HG03045 (cell line): ENCODE measurements at regions not wholly inside any gene's neighbourhood (a gene's known extent, or its start where the extent isn't known, plus 50 kb on each side); places are given as distances from the start of the nearest gene placed in this dataset.
"Not testable (repeated sequence)": the region's sequence is repeated elsewhere in the genome, so short reads cannot be mapped to it uniquely, and the experiment has no call there.

Source experiments
- ATAC-seq: cut with Tn5 transposase; IDR thresholded peaks from one replicate; pipeline ENCODE4 v1.9.1; 2021; ENCODE audit warnings: mild to moderate bottlenecking, moderate library complexity; ENCODE audit not compliant: unreplicated experiment

DNA sequence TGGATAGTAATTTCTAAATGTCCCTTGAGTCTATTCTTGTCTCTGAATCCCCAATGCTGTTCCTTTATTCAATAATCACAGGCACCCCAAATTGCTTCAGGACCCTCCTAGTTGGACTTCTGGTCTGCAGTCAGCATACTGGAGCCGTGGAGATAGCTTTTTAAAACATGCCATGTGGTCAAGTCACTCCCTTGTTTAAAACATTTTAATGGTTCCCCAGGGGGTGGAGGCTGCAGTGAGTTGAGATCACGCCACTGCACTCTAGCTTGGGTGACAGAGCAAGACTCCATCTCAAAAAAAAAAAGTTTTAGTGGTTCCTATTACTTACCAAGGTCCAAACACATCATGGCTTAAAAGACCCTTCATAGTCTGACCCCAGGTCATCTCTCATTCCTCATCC lies 220.3 kb downstream of the ADAMTS15 start:
- ATAC-seq = no peak

DNA sequence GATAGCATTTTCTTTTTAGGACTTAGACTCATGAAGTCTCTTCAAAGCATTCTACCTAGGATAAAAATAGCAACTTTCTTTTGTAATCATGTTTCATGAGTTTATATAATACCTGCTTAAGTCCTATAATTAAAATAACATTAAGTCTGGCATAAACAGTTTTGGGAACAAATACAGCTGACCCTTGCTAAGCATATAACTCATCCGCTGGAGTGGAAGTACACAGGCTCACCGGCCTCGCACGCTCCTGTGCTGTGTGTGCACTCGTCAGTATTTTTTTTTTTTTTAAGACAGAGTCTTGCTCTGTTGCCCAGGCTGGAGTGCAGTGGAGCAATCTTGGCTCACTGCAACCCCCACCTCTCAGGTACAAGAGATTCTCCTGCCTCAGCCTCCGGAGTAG lies 221.8 kb downstream of the ADAMTS15 start:
- ATAC-seq = no peak

DNA sequence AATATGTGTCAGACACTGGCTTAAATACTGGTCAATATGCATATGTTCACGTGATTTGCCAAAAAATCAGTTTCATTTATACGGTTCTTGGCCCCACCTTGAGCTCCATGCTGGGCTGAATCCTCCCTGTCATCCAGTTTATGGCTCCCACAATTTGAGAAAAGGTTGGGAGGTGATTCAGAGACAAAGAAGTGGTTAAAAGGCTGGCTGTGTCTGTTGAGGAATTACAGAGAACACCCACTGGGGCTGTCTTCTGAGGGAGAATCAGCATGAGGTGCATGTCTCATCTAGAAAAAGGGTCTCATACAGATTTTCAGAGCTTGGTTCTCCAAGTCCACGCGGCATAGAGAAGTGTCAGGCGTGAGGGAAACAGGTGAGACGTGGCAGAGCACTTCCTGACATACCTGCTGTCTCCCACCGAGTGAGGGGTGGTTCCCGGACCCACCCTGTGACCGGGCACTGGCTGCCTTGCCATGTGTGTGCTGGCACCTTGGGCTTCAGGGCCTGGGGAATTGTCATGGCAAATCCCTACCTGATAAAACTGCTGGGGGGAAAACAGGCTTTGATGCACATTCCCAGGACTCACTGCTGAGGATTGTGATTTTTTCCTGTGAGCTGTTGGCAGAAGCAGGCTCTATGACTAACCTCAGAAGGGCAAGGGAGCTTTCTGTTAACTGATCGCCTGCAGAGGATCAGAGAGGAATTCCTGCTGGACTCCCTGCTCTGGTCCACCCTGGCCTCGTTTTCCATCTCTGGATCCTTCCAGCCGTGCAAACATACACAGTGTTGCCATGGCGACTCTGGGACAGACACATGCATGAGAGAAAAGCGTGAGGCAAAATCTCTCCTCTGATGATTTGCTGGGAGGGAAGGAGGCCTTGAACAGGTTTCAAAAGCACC lies 223.6 kb downstream of the ADAMTS15 start:
- no peak for ATAC-seq

GRCh38 chr11:130672911-130673310 lies 224.5 kb downstream of the ADAMTS15 start:
- ATAC-seq = no peak

- ATAC-seq = no peak
Measured at GRCh38 chr11:130673698-130674097, 225.3 kb downstream of the ADAMTS15 start.

DNA sequence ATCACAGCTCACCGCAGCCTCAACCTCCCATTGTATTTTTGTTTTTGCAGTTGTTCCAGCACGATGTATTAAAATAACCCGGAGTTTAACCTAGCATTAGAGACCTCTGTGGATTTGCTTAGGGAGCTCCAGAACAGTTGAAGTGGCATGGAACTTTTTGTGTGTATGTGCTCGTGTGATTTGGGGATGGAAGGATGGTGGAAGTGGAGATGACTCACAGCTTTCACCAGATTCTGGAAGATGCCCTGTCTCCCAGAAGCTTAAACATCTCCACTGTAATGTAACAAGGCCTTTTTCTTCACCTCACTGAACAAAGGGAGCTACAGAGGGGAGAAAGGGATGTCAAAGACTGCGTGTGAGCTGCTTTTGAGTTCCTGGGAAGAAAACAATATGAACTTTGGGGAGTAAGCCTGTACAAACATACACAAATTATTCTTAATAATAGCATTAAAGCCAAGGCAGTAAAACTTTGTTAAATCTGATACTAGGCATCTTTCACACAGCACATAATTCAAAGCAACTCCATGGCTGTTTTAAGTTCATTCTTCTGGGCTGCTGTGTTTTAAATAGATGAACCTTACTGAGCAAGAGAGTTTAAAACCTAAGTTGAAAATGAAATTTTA lies 226.4 kb downstream of the ADAMTS15 start:
- no peak for ATAC-seq

DNA sequence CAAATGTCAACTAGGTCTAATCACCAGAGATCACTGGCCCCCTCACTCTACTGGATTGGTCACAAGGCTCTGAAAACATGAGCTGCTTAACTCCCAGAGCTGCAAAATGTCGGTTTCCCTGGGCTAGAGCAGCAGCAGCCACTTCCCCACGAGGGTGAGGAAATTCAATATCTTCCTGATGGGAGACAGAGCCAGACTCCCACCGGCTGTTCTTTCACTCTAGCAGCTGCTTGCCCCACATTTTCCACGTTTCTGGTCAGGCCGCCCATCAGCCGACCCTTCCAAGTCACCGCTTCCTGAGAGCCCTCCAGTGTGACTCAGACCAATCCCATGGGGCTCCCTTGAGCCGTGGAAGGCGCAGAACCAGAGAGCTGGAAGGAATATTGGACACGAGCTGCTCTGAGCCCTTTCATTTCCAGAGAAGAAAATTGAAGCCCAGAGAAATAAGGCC lies 227.0 kb downstream of the ADAMTS15 start:
- ATAC-seq = no peak

GRCh38 chr11:130675917-130676316 lies 227.5 kb downstream of the ADAMTS15 start:
- ATAC-seq = no peak

DNA sequence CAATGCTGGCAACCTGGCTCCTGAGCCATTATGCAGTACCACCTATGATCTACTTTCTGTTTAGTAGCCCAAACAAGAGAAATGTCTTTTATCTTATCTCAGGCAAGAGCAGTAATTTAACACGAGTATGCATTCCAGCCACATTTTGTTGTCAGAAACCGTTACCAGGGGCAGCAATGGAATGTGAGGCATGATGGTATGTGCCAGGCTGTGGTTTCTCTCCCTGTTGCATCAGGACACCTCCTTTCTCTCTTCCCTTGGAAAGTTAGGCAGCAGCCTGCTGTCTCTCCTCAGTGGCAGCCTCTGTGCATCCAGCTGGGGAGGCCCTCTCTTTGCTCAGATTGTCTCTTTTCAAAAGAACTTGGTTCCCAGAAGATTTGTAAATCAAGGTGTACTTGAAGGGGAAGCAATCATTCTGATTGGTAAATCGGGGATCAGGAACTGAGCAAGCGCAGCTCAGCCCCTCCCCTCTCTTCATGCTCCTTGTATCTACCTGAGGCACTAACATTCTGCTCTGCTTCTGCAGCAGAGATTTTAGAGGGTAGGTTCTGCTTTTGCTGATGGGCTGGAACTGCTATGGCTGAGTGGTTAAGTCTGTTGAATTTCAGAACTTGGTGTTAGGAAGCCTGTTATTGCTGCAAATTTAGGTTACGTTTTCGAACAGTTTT lies 229.2 kb downstream of the ADAMTS15 start:
- ATAC-seq = no peak

GRCh38 chr11:130679247-130679646 lies 230.8 kb downstream of the ADAMTS15 start:
- ATAC-seq = no peak

DNA sequence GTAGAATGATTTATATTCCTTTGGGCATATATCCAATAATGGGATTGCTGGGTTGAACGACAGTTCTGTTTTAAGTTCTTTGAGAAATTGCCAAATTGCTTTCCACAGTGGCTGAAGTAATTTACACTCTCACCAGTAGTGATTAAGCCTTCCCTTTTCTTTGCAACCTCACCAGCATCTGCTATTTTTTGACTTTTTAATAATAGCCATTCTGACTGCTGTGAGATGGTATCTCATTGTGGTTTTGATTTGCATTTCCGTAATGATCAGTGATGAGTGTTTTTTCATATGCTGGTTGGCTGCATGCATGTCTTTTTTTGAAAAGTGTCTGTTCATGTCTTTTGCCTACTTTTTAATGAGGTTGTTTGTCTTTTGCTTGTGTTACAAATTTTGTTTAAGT lies 233.8 kb downstream of the SNX19 start:
- ATAC-seq = not testable (repeated sequence)

GRCh38 chr11:130689222-130689908 lies 226.9 kb downstream of the SNX19 start:
- no peak for ATAC-seq

DNA sequence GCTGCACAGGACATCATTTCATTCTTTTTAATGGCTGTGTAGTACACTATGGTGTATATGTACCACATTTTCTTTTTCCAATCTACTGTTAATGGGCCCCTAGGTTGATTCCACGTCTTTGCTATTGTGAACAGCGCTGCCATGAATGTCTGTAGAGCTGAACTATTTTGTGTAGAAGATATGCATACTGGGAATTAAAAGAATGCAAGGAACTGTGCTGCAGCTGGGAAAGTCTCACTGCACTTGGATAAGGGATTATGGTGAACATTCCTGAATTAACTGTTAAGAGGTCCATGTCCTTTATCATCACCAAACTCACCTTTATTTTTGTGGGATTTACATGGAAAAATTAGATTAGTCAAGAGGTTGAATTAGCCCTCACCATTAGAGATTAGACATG lies 224.7 kb downstream of the SNX19 start:
- no peak for ATAC-seq

GRCh38 chr11:130692220-130692619 lies 224.1 kb downstream of the SNX19 start:
- ATAC-seq = no peak

DNA sequence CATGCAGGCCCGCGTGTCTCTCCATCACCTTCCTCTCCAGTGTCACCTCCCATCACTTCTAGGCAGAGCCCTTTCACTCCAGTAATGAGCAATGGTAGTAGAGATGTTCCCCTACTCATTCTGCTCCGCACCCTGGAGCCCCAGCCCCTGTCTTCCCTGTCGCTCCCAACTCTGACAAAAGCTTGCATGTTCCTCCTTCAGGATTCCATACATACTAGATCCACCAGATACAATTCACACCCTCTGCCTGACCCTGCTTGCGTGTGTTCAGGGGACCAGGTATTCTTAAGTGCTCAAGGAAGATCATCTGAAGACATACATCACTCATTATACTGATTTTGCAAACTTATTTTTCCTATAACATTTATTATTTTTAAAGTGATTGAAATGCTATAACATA lies 222.7 kb downstream of the SNX19 start:
- no peak for ATAC-seq

DNA sequence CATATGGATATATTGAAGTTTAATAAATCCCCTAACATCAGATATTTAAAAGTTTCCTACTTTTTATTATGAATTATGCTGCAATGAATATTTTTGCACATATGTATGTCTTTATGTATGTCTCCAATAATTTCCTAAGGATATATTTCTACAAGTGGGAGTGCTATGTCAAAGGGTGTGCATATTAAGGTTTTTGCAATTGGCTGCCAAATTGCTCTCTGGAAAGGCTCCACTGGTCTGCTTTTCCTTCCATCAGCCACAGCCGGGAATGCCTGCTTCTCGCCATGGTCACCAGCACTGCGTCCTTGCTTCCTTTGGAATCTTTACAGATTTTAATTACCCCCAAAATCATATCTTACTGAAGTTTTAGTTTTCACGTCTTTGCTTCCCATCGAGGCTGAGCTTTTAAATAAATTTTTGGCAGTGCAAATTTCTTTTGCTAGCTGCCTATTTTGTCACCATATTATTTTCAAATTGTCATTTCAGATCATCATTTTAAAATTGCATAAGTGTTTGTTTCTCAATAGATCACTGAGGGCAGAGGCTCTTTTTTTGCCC lies 221.7 kb downstream of the SNX19 start:
- no peak for ATAC-seq

GRCh38 chr11:130698174-130698573 lies 218.1 kb downstream of the SNX19 start:
- no peak for ATAC-seq

GRCh38 chr11:130699561-130699960 lies 216.7 kb downstream of the SNX19 start:
- ATAC-seq = no peak

GRCh38 chr11:130700092-130700491 lies 216.2 kb downstream of the SNX19 start:
- no peak for ATAC-seq

DNA sequence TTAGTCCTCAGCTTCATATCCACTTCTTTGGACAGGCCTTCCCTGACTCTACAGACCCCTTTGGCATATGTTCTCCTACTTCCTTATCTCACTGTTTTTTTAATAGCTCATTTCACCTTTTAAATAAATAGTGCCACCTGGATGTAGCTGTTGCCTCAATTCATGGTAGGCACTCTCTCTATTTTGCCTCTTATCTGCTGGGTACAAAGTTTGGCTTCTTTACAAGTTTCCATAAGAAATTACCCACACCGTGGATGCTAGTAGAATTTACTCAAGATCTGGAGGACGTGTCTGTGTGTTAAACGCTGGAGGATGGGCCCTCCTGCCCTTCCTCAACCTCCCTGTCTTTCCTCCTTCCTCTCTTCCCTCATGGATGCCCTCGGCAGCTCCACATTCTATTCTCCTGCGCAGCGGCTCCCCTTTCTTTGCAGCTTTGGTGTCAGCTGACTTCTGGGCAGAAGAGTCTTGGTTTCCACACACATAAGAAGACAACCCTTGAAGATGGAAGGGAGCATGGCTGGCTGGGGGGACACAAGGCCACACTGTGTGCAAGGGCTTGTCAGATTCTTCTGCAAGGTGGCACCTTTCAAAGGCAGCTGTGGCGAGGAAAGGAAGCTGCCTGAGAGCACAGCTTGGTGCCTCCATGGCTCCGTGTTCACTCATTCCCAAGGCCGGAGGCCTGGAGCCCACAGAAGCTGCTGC lies 212.6 kb downstream of the SNX19 start:
- no peak for ATAC-seq
